ENCODE measurements at regions not wholly inside any gene's neighbourhood (a gene's known extent, or its start where the extent isn't known, plus 50 kb on each side); places are given as distances from the start of the nearest gene placed in this dataset.
"Not testable (repeated sequence)": the region's sequence is repeated elsewhere in the genome, so short reads cannot be mapped to it uniquely, and the experiment has no call there.

GRCh38 chr14:87815121-87815520 lies 177.9 kb downstream of the GALC start:
- DNase-seq (ENCODE audit: low spot score), result no peak

- no peak for DNase-seq (ENCODE audit: low spot score)
Observed at GRCh38 chr14:87813686-87814085, 179.3 kb downstream of the GALC start.

- DNase-seq (ENCODE audit: low spot score), result no peak
Observed at GRCh38 chr14:87813211-87813610, 179.8 kb downstream of the GALC start.

GRCh38 chr14:87811246-87811645 lies 181.7 kb downstream of the GALC start:
- no peak for DNase-seq (ENCODE audit: low spot score)

GRCh38 chr14:87810711-87811110 lies 182.3 kb downstream of the GALC start:
- DNase-seq (ENCODE audit: low spot score), result no peak

- no peak for DNase-seq (ENCODE audit: low spot score)
Observed at GRCh38 chr14:87809261-87809660, 183.7 kb downstream of the GALC start.

- peak; percentile 34 for DNase-seq (ENCODE audit: low spot score)
Observed at GRCh38 chr14:87805315-87805723, 187.7 kb downstream of the GALC start.

- DNase-seq (ENCODE audit: low spot score), result no peak
Observed at GRCh38 chr14:87800216-87800615, 192.8 kb downstream of the GALC start.

- no peak for DNase-seq (ENCODE audit: low spot score)
Observed at GRCh38 chr14:87799400-87799799, 193.6 kb downstream of the GALC start.

GRCh38 chr14:87797001-87797400 lies 196.0 kb downstream of the GALC start:
- DNase-seq (ENCODE audit: low spot score), result no peak

GRCh38 chr14:87794561-87794960 lies 198.4 kb downstream of the GALC start:
- DNase-seq (ENCODE audit: low spot score), result no peak

- no peak for DNase-seq (ENCODE audit: low spot score)
Observed at GRCh38 chr14:87785897-87786296, 207.1 kb downstream of the GALC start.

GRCh38 chr14:87784386-87784785 lies 208.6 kb downstream of the GALC start:
- no peak for DNase-seq (ENCODE audit: low spot score)

GRCh38 chr14:87783071-87783470 lies 209.9 kb downstream of the GALC start:
- no peak for DNase-seq (ENCODE audit: low spot score)

GRCh38 chr14:87772854-87773253 lies 220.1 kb downstream of the GALC start:
- DNase-seq (ENCODE audit: low spot score), result no peak

GRCh38 chr14:87767567-87767901 lies 225.4 kb downstream of the GALC start:
- DNase-seq (ENCODE audit: low spot score), result no peak

GRCh38 chr14:87758876-87759275 lies 234.1 kb downstream of the GALC start:
- no peak for DNase-seq (ENCODE audit: low spot score)

GRCh38 chr14:87756661-87757060 lies 236.3 kb downstream of the GALC start:
- DNase-seq (ENCODE audit: low spot score), result no peak

- no peak for DNase-seq (ENCODE audit: low spot score)
Observed at GRCh38 chr14:87754520-87755223, 238.3 kb downstream of the GALC start.

- DNase-seq (ENCODE audit: low spot score), result no peak
Observed at GRCh38 chr14:87748558-87748957, 244.4 kb downstream of the GALC start.

GRCh38 chr14:87745507-87746118 lies 247.4 kb downstream of the GALC start:
- peak; percentile 56 for DNase-seq (ENCODE audit: low spot score)

- not testable (repeated sequence) for DNase-seq (ENCODE audit: low spot score)
Observed at GRCh38 chr14:87734577-87735360, 258.2 kb downstream of the GALC start.

- not testable (repeated sequence) for DNase-seq (ENCODE audit: low spot score)
Observed at GRCh38 chr14:87733115-87733514, 259.9 kb downstream of the GALC start.

Measured in HuH-7 (cell line).